MCF 10A (cell line): ENCODE measurements at regions not wholly inside any gene's neighbourhood (a gene's known extent, or its start where the extent isn't known, plus 50 kb on each side); places are given as distances from the start of the nearest gene placed in this dataset.

Source experiments
- BruUV-seq: library from RNA; stranded (reverse); fragments of 400-500 nt; replicated peaks from 2 replicates; lab custom pipeline; 2021; lab: Mats Ljungman, UMichigan
- CTCF ChIA-PET: fragments of 300-600 bp; sonication (Branson Sonifier 250); formaldehyde crosslinking; extraction: SDS; loops from one replicate; lab custom pipeline; 2021; ENCODE audit warnings: antibody characterized with exemption, inconsistent platforms; lab: Yijun Ruan, JAX
- POLR2A ChIA-PET: fragments of 300-600, 350-650 bp; sonication (Branson Sonifier 250); formaldehyde crosslinking; extraction: SDS; loops from one replicate; lab custom pipeline; 2020; ENCODE audit warnings: antibody characterized with exemption, inconsistent platforms; lab: Yijun Ruan, JAX
- DNase-seq: peaks from one replicate; pipeline ENCODE4 v3.0.0-alpha.2; 2018; ENCODE audit not compliant: unreplicated experiment
- H3K27ac Mint-ChIP-seq: one replicate; pipeline ENCODE4 v1.8.0; 2022; ENCODE audit warnings: mild to moderate bottlenecking, low read depth, mixed read lengths; ENCODE audit not compliant: unreplicated experiment
- H3K27me3 Mint-ChIP-seq: one replicate; pipeline ENCODE4 v1.8.0; 2022; ENCODE audit warnings: mixed read lengths; ENCODE audit not compliant: insufficient read depth, unreplicated experiment
- H3K36me3 Mint-ChIP-seq: one replicate; pipeline ENCODE4 v1.8.0; 2022; ENCODE audit warnings: mild to moderate bottlenecking, moderate library complexity, mixed read lengths; ENCODE audit not compliant: insufficient read depth, unreplicated experiment
- H3K4me1 Mint-ChIP-seq: one replicate; pipeline ENCODE4 v1.8.0; 2022; ENCODE audit warnings: mixed read lengths; ENCODE audit not compliant: insufficient read depth, unreplicated experiment
- H3K4me3 Mint-ChIP-seq: one replicate; pipeline ENCODE4 v1.8.0; 2022; ENCODE audit warnings: mild to moderate bottlenecking, moderate library complexity, mixed read lengths; ENCODE audit not compliant: unreplicated experiment
- H3K9me3 Mint-ChIP-seq: one replicate; pipeline ENCODE4 v1.8.0; 2022; ENCODE audit warnings: mixed read lengths; ENCODE audit not compliant: unreplicated experiment
- CTCF ChIP-seq: fragments of 200-600 bp; IDR thresholded peaks from one replicate; pipeline ENCODE4 v1.8.0; 2022; ENCODE audit warnings: antibody characterized with exemption, mild to moderate bottlenecking; ENCODE audit not compliant: unreplicated experiment
- intact Hi-C: fragments of 100-400 bp; cut with micrococcal nuclease; formaldehyde crosslinking; loops from 2 replicates; pipeline ENCODE4 v1.14.1; 2022

- H3K27me3 Mint-ChIP-seq: no peaks in the 10 kb centered on the region
- BruUV-seq: no TSS peak
- ChIA-PET POLR2A (interaction anchor here (0.7 to 2.7 kb wide), 12 partner anchors 9 to 98 kb away, joined by 3 to 45 read pairs (median 10); no protein-coding TSS in a partner anchor), CTCF (interaction anchor here (1.0 to 1.9 kb wide), 4 partner anchors 9 to 102 kb away, joined by 3 to 11 read pairs (median 8); no protein-coding TSS in a partner anchor)
- no peaks in the 10 kb centered on the region for H3K4me1 Mint-ChIP-seq
- intact Hi-C loops: loop anchor here (1.0 kb wide), 1 partner anchor 24 kb away; no protein-coding TSS in a partner anchor
- H3K4me3 Mint-ChIP-seq: no peak overlapping the region
- H3K9me3 Mint-ChIP-seq: no peaks in the 10 kb centered on the region
- no peak overlapping the region for H3K27ac Mint-ChIP-seq
- DNase-seq: peak; percentile 62
- H3K36me3 Mint-ChIP-seq: no peaks in the 10 kb centered on the region
- no peak for TF ChIP-seq CTCF
These were observed 93.3 kb downstream of the PERP start for GRCh38 chr6:138013959-138014358.

- intact Hi-C loops: no loop called here
- no peak for DNase-seq
- BruUV-seq: no TSS peak
- Mint-ChIP-seq H3K9me3 (peaks cover 7% of the 10 kb centered on the region), H3K4me1 (no peaks in the 10 kb centered on the region), H3K4me3 (no peak overlapping the region), H3K27me3 (no peaks in the 10 kb centered on the region), H3K27ac (no peak overlapping the region), H3K36me3 (no peaks in the 10 kb centered on the region)
- ChIA-PET POLR2A (interaction anchor here (0.6 to 4.1 kb wide), 6 partner anchors 11 to 93 kb away, joined by 3 to 18 read pairs (median 5); no protein-coding TSS in a partner anchor), CTCF (interaction anchor here (0.9 to 1.1 kb wide), 2 partner anchors 10 to 12 kb away, joined by 4 to 7 read pairs; no protein-coding TSS in a partner anchor)
- no peak for TF ChIP-seq CTCF
These were observed 90.0 kb downstream of the PERP start for GRCh38 chr6:138017166-138017757.

GRCh38 chr6:138018297-138018696 is 88.9 kb downstream of the PERP start:
- intact Hi-C loops: no loop called here
- ChIA-PET CTCF (no interaction called here), POLR2A (interaction anchor here (0.8 to 4.1 kb wide), 3 partner anchors 10 to 87 kb away, joined by 3 to 18 read pairs (median 14); no protein-coding TSS in a partner anchor)
- BruUV-seq: no TSS peak
- no peak for DNase-seq
- Mint-ChIP-seq H3K36me3 (no peaks in the 10 kb centered on the region), H3K4me3 (no peak overlapping the region), H3K9me3 (peaks cover 7% of the 10 kb centered on the region), H3K4me1 (no peaks in the 10 kb centered on the region), H3K27me3 (no peaks in the 10 kb centered on the region), H3K27ac (no peak overlapping the region)
- TF ChIP-seq CTCF: no peak

GRCh38 chr6:138025528-138025978 is 81.7 kb downstream of the PERP start:
- DNase-seq: no peak
- no peak for TF ChIP-seq CTCF
- no TSS peak for BruUV-seq
- Mint-ChIP-seq H3K36me3 (no peaks in the 10 kb centered on the region), H3K9me3 (no peaks in the 10 kb centered on the region), H3K27me3 (no peaks in the 10 kb centered on the region), H3K4me1 (peaks cover 15% of the 10 kb centered on the region), H3K4me3 (no peak overlapping the region), H3K27ac (no peak overlapping the region)
- intact Hi-C loops: no loop called here
- POLR2A ChIA-PET: interaction anchor here (0.7 to 8.5 kb wide), 4 partner anchors 12 to 79 kb away, joined by 3 to 247 read pairs (median 11); no protein-coding TSS in a partner anchor
- CTCF ChIA-PET: interaction anchor here (13.4 kb wide), 1 partner anchor 19 kb away, joined by 208 read pairs; no protein-coding TSS in a partner anchor
